Lung (tissue), 11 donors: ENCODE measurements at regions not wholly inside any gene's neighbourhood (a gene's known extent, or its start where the extent isn't known, plus 50 kb on each side); places are given as distances from the start of the nearest gene placed in this dataset.

Experiments used
- ATAC-seq: fragments of 200-7000 bp; cut with Tn5 transposase; one replicate; pipeline ENCODE4 v1.9.1; 2020; ENCODE audit warnings: moderate number of reproducible peaks; ENCODE audit not compliant: insufficient read depth, low FRiP score
- DNase-seq, 3 donors: peaks; one replicate each; pipeline ENCODE4 v3.0.0-alpha.2; 2013 to 2017
- H3K27ac ChIP-seq, 2 donors: one replicate each; pipeline ENCODE4 v1.5.1; 2013; ENCODE audit warnings: mild to moderate bottlenecking in 2 of 2, moderate library complexity in 2 of 2, control low read depth in 1 of 2, inconsistent platforms in 1 of 2, low read depth in 1 of 2, low read length in 1 of 2
- H3K27me3 ChIP-seq, 3 donors: one replicate each; pipeline ENCODE4 v1.5.1; 2013; ENCODE audit warnings: low read length in 2 of 3; ENCODE audit not compliant: control insufficient read depth in 3 of 3, insufficient read depth in 3 of 3
- H3K36me3 ChIP-seq, 4 donors: one replicate each; pipeline ENCODE4 v1.5.1; 2013; ENCODE audit warnings: low read length in 4 of 4, mild to moderate bottlenecking in 1 of 4, moderate library complexity in 1 of 4; ENCODE audit not compliant: control insufficient read depth in 4 of 4, insufficient read depth in 4 of 4
- H3K4me1 ChIP-seq, 5 donors: one replicate each; pipeline ENCODE4 v1.5.1; 2013; ENCODE audit warnings: low read length in 5 of 5, mild to moderate bottlenecking in 2 of 5, moderate library complexity in 1 of 5; ENCODE audit not compliant: control insufficient read depth in 5 of 5, insufficient read depth in 5 of 5
- H3K4me3 ChIP-seq: one replicate; pipeline ENCODE4 v1.5.1; 2013; ENCODE audit warnings: mild to moderate bottlenecking, control low read depth, moderate library complexity
- H3K9ac ChIP-seq, 2 donors: one replicate each; pipeline ENCODE4 v1.5.1; 2013; ENCODE audit warnings: low read length in 2 of 2, control low read depth in 1 of 2; ENCODE audit not compliant: insufficient read depth in 1 of 2
- H3K9me3 ChIP-seq, 4 donors: one replicate each; pipeline ENCODE4 v1.5.1; 2013; ENCODE audit warnings: low read length in 3 of 4, mild to moderate bottlenecking in 1 of 4, moderate library complexity in 1 of 4; ENCODE audit not compliant: control insufficient read depth in 4 of 4, insufficient read depth in 3 of 4
- WGBS, 2 donors: extraction: QIAGEN DNeasy Blood & Tissue Kit; methylation state at CpG; one replicate each; pipeline ENCODE4 v1.1.7; 2013; 5-methylcytosine and 5-hydroxymethylcytosine counted together
- TF ChIP-seq, protein P1 (sequence below): IDR thresholded peaks from 2 replicates; pipeline ENCODE4 v1.5.1; 2012; ENCODE audit warnings: mild to moderate bottlenecking; ENCODE audit errors: control extremely low read depth, extremely low read depth
- donor health status: control.
- donor health status: control.
- donor health status: Bipolar disorder and iron deficiency.
- donor health status: healthy.
- donor health status: DM: yes; HTN: yes; CAD: no.

GRCh38 chr7:35533902-35534301, 161.0 kb downstream of the HERPUD2 start:
- DNase-seq (no peak), ATAC-seq (no peak)
- no peak overlapping the region for H3K4me3 ChIP-seq
- H3K9ac ChIP-seq = no peak overlapping the region
- no peaks in the 10 kb centered on the region for H3K36me3 ChIP-seq
- H3K4me1 ChIP-seq = no peaks in the 10 kb centered on the region
- 72 to 76% methylated on average over 6 of the region's 6 CpGs for WGBS, 2 donors
- TF ChIP-seq, protein P1, sequence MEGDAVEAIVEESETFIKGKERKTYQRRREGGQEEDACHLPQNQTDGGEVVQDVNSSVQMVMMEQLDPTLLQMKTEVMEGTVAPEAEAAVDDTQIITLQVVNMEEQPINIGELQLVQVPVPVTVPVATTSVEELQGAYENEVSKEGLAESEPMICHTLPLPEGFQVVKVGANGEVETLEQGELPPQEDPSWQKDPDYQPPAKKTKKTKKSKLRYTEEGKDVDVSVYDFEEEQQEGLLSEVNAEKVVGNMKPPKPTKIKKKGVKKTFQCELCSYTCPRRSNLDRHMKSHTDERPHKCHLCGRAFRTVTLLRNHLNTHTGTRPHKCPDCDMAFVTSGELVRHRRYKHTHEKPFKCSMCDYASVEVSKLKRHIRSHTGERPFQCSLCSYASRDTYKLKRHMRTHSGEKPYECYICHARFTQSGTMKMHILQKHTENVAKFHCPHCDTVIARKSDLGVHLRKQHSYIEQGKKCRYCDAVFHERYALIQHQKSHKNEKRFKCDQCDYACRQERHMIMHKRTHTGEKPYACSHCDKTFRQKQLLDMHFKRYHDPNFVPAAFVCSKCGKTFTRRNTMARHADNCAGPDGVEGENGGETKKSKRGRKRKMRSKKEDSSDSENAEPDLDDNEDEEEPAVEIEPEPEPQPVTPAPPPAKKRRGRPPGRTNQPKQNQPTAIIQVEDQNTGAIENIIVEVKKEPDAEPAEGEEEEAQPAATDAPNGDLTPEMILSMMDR = no peak
- no peaks in the 10 kb centered on the region for H3K9me3 ChIP-seq
- H3K27me3 ChIP-seq = peaks cover 0 to 10% (median 0%) of the 10 kb centered on the region in 3 donors
- no peak overlapping the region for H3K27ac ChIP-seq

DNA sequence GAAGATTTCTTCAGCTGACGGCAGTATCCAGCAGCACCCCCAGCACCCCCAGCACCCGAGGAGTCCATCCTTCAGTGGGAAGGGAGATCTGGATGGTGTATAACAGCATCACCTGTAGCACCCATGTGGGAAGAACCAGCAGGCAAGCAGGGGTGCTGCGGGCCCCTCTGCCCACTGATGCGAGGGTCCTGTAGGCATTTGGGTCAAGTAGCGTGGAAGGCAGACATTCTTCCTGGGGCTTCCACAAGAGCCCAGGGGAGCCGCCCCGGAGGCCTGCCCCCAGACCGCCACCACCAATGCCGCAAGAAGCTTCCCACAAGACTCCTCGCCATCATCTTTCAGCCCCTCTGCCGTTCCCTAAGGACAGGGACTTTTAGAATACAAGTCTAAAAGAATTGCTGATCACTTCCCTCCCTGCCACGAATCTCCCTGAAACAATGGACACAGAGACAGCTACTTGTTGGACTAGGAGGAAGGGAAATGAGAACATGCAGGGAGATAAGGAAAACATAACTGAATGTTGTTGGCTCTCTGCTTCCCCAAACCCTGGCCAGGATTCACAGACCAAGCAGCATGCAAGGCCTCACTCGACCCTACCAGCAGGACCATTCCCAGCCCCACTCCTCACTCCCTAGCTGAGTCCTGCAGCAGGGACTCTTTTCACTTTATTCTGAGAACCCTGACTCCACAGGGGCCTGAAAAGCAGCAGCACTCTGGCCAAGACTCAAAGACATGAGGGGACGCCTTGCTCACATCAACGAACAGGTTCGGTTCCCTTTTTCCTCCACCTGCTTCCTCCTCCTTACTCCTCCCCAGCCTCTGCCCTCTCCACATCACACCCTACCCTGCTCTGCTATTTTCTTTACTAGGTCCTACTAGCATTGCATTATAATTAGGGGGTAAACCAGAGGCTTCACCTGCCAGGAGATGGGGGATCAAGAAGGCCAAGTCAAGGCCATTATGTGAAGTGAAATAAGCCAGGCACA, 164.5 kb downstream of the HERPUD2 start:
- TF ChIP-seq, protein P1 = no peak
- H3K9me3 ChIP-seq = no peaks in the 10 kb centered on the region
- no peak overlapping the region for H3K9ac ChIP-seq
- 79 to 80% methylated on average over 16 of the region's 16 CpGs for WGBS, 2 donors
- no peaks in the 10 kb centered on the region for H3K36me3 ChIP-seq
- DNase-seq (no peak), ATAC-seq (no peak)
- no peaks in the 10 kb centered on the region for H3K4me1 ChIP-seq
- H3K4me3 ChIP-seq = no peak overlapping the region
- H3K27ac ChIP-seq = no peak overlapping the region
- H3K27me3 ChIP-seq = peaks cover 0 to 4% (median 0%) of the 10 kb centered on the region in 3 donors

DNA sequence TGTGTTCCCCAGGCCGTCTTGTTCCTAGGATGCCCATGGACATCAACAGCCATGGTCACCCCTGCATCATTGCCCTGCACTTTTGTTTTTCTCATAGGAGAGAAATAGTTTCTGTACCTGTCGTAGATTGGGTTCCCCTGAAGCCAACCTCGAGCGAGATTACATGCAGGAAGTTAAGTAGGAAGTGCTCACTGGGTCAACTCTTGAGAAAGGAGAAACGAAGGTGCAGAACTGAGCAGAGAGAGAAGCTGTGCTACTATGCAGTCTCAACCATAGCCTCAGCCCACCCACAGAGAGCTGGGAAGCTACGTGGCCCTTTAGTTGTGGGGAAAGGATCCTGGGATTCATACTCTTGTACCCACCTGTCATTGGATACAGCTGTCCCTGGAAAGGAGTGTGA, 165.2 kb downstream of the HERPUD2 start:
- 60 to 76% methylated on average over 6 of the region's 6 CpGs for WGBS, 2 donors
- H3K27ac ChIP-seq = no peak overlapping the region
- H3K36me3 ChIP-seq = no peaks in the 10 kb centered on the region
- H3K4me3 ChIP-seq = no peak overlapping the region
- no peak overlapping the region for H3K9ac ChIP-seq
- peaks cover 0 to 4% (median 0%) of the 10 kb centered on the region in 3 donors for H3K27me3 ChIP-seq
- no peaks in the 10 kb centered on the region for H3K4me1 ChIP-seq
- no peak for ATAC-seq
- no peak for DNase-seq
- H3K9me3 ChIP-seq = no peaks in the 10 kb centered on the region
- TF ChIP-seq, protein P1 = no peak
